Activated CD4-positive, alpha-beta memory T cell treated with anti-CD3 and anti-CD28 coated beads, Interleukin-2, amount 10 ng/mL, durations not matched to agents 7 days and 5 days (primary cell): ENCODE measurements at regions not wholly inside any gene's neighbourhood (a gene's known extent, or its start where the extent isn't known, plus 50 kb on each side); places are given as distances from the start of the nearest gene placed in this dataset.

Experiments
- CTCF ChIA-PET: fragments of 350-600 bp; sonication (Branson Sonifier 250); formaldehyde crosslinking; loops from one replicate; lab custom pipeline; 2021; ENCODE audit warnings: antibody characterized with exemption, inconsistent platforms; lab: Charles Lee
- POLR2A ChIA-PET: fragments of 350-600 bp; sonication (Branson Sonifier 250); formaldehyde crosslinking; loops from one replicate; lab custom pipeline; 2021; ENCODE audit warnings: antibody characterized with exemption; lab: Charles Lee
- DNase-seq: peaks from one replicate; pipeline ENCODE4 v3.0.0-alpha.2; 2020
- H3K27ac Mint-ChIP-seq: one replicate; pipeline ENCODE4 v1.8.0; 2021; ENCODE audit warnings: mild to moderate bottlenecking, mixed read lengths
- H3K27me3 Mint-ChIP-seq: one replicate; pipeline ENCODE4 v1.8.0; 2021; ENCODE audit warnings: mixed read lengths
- H3K36me3 Mint-ChIP-seq: one replicate; pipeline ENCODE4 v1.8.0; 2021; ENCODE audit warnings: low read depth, mixed read lengths
- H3K4me1 Mint-ChIP-seq: one replicate; pipeline ENCODE4 v1.8.0; 2021; ENCODE audit warnings: mixed read lengths
- H3K4me3 Mint-ChIP-seq: one replicate; pipeline ENCODE4 v1.8.0; 2021; ENCODE audit warnings: mild to moderate bottlenecking, mixed read lengths
- H3K9me3 Mint-ChIP-seq: one replicate; pipeline ENCODE4 v1.8.0; 2021; ENCODE audit warnings: mixed read lengths

- no peak for DNase-seq
- no peaks in the 10 kb centered on the region for H3K27me3 Mint-ChIP-seq
- CTCF ChIA-PET, result no interaction called here
- POLR2A ChIA-PET, result no interaction called here
- peaks cover 3% of the 10 kb centered on the region for H3K9me3 Mint-ChIP-seq
- H3K4me3 Mint-ChIP-seq, result no peak overlapping the region
- H3K27ac Mint-ChIP-seq, result no peak overlapping the region
- H3K36me3 Mint-ChIP-seq, result no peaks in the 10 kb centered on the region
- no peaks in the 10 kb centered on the region for H3K4me1 Mint-ChIP-seq
Observed at GRCh38 chr1:208924928-208925327, 658.6 kb upstream of the CAMK1G start.

GRCh38 chr1:208928349-208929010, 655.0 kb upstream of the CAMK1G start:
- Mint-ChIP-seq H3K4me1 (no peaks in the 10 kb centered on the region), H3K9me3 (peaks cover 3% of the 10 kb centered on the region), H3K27me3 (no peaks in the 10 kb centered on the region), H3K4me3 (no peak overlapping the region), H3K27ac (no peak overlapping the region), H3K36me3 (no peaks in the 10 kb centered on the region)
- CTCF ChIA-PET, result no interaction called here
- POLR2A ChIA-PET, result no interaction called here
- no peak for DNase-seq

- POLR2A ChIA-PET, result no interaction called here
Observed at GRCh38 chr1:208929575-208929974, 653.9 kb upstream of the CAMK1G start.

GRCh38 chr1:208931936-208932335, 651.6 kb upstream of the CAMK1G start:
- no peaks in the 10 kb centered on the region for H3K27me3 Mint-ChIP-seq
- peaks cover 3% of the 10 kb centered on the region for H3K9me3 Mint-ChIP-seq
- H3K4me1 Mint-ChIP-seq, result no peaks in the 10 kb centered on the region
- ChIA-PET POLR2A (no interaction called here), CTCF (no interaction called here)
- H3K4me3 Mint-ChIP-seq, result no peak overlapping the region
- H3K36me3 Mint-ChIP-seq, result no peaks in the 10 kb centered on the region
- H3K27ac Mint-ChIP-seq, result no peak overlapping the region
- DNase-seq, result no peak

More at GRCh38 chr1:208929575-208929974, 653.9 kb upstream of the CAMK1G start:
- peaks cover 3% of the 10 kb centered on the region for H3K9me3 Mint-ChIP-seq
- H3K27ac Mint-ChIP-seq, result no peak overlapping the region
- no peaks in the 10 kb centered on the region for H3K27me3 Mint-ChIP-seq
- H3K4me1 Mint-ChIP-seq, result no peaks in the 10 kb centered on the region
- CTCF ChIA-PET, result no interaction called here
- DNase-seq, result no peak
- no peak overlapping the region for H3K4me3 Mint-ChIP-seq
- no peaks in the 10 kb centered on the region for H3K36me3 Mint-ChIP-seq

GRCh38 chr1:208933984-208934525, 649.5 kb upstream of the CAMK1G start:
- POLR2A ChIA-PET, result no interaction called here
- Mint-ChIP-seq H3K9me3 (no peaks in the 10 kb centered on the region), H3K27me3 (no peaks in the 10 kb centered on the region), H3K4me1 (no peaks in the 10 kb centered on the region), H3K27ac (no peak overlapping the region), H3K4me3 (no peak overlapping the region), H3K36me3 (no peaks in the 10 kb centered on the region)
- no peak for DNase-seq
- CTCF ChIA-PET, result no interaction called here

GRCh38 chr1:208934933-208935332, 648.6 kb upstream of the CAMK1G start:
- no peak overlapping the region for H3K4me3 Mint-ChIP-seq

GRCh38 chr1:208935517-208936187, 647.9 kb upstream of the CAMK1G start:
- POLR2A ChIA-PET, result no interaction called here
- Mint-ChIP-seq H3K9me3 (no peaks in the 10 kb centered on the region), H3K27ac (no peak overlapping the region), H3K27me3 (no peaks in the 10 kb centered on the region), H3K36me3 (no peaks in the 10 kb centered on the region), H3K4me1 (no peaks in the 10 kb centered on the region), H3K4me3 (no peak overlapping the region)
- DNase-seq, result no peak
- CTCF ChIA-PET, result no interaction called here

More at GRCh38 chr1:208934933-208935332, 648.6 kb upstream of the CAMK1G start:
- CTCF ChIA-PET, result no interaction called here
- POLR2A ChIA-PET, result no interaction called here
- no peak for DNase-seq
- H3K4me1 Mint-ChIP-seq, result no peaks in the 10 kb centered on the region
- H3K27me3 Mint-ChIP-seq, result no peaks in the 10 kb centered on the region
- H3K27ac Mint-ChIP-seq, result no peak overlapping the region
- no peaks in the 10 kb centered on the region for H3K9me3 Mint-ChIP-seq
- no peaks in the 10 kb centered on the region for H3K36me3 Mint-ChIP-seq

GRCh38 chr1:208939537-208940085, 643.9 kb upstream of the CAMK1G start:
- CTCF ChIA-PET, result no interaction called here
- Mint-ChIP-seq H3K4me3 (no peak overlapping the region), H3K27me3 (no peaks in the 10 kb centered on the region), H3K36me3 (no peaks in the 10 kb centered on the region), H3K27ac (no peak overlapping the region), H3K4me1 (no peaks in the 10 kb centered on the region), H3K9me3 (no peaks in the 10 kb centered on the region)
- no peak for DNase-seq
- POLR2A ChIA-PET, result no interaction called here

GRCh38 chr1:208942394-208943130, 641.0 kb upstream of the CAMK1G start:
- Mint-ChIP-seq H3K27me3 (no peaks in the 10 kb centered on the region), H3K36me3 (no peaks in the 10 kb centered on the region), H3K27ac (no peak overlapping the region), H3K9me3 (no peaks in the 10 kb centered on the region), H3K4me3 (no peak overlapping the region), H3K4me1 (no peaks in the 10 kb centered on the region)
- ChIA-PET CTCF (no interaction called here), POLR2A (no interaction called here)
- DNase-seq, result no peak

- no peak for DNase-seq
- Mint-ChIP-seq H3K4me1 (no peaks in the 10 kb centered on the region), H3K4me3 (no peak overlapping the region), H3K27ac (no peak overlapping the region), H3K27me3 (no peaks in the 10 kb centered on the region), H3K9me3 (no peaks in the 10 kb centered on the region), H3K36me3 (no peaks in the 10 kb centered on the region)
- CTCF ChIA-PET, result no interaction called here
- POLR2A ChIA-PET, result no interaction called here
Observed at GRCh38 chr1:208943291-208943690, 640.2 kb upstream of the CAMK1G start.

GRCh38 chr1:208944981-208945451, 638.5 kb upstream of the CAMK1G start:
- no peak for DNase-seq
- POLR2A ChIA-PET, result no interaction called here
- no peaks in the 10 kb centered on the region for H3K9me3 Mint-ChIP-seq
- no peaks in the 10 kb centered on the region for H3K4me1 Mint-ChIP-seq
- no peak overlapping the region for H3K27ac Mint-ChIP-seq
- CTCF ChIA-PET, result no interaction called here
- no peak overlapping the region for H3K4me3 Mint-ChIP-seq
- H3K27me3 Mint-ChIP-seq, result no peaks in the 10 kb centered on the region
- H3K36me3 Mint-ChIP-seq, result no peaks in the 10 kb centered on the region

GRCh38 chr1:208950206-208950605, 633.3 kb upstream of the CAMK1G start:
- Mint-ChIP-seq H3K9me3 (no peaks in the 10 kb centered on the region), H3K36me3 (no peaks in the 10 kb centered on the region), H3K4me1 (no peaks in the 10 kb centered on the region), H3K27me3 (no peaks in the 10 kb centered on the region), H3K4me3 (no peak overlapping the region), H3K27ac (no peak overlapping the region)
- DNase-seq, result no peak
- ChIA-PET CTCF (no interaction called here), POLR2A (no interaction called here)

GRCh38 chr1:208951026-208951525, 632.4 kb upstream of the CAMK1G start:
- no peak for DNase-seq
- ChIA-PET CTCF (no interaction called here), POLR2A (no interaction called here)
- Mint-ChIP-seq H3K9me3 (no peaks in the 10 kb centered on the region), H3K4me1 (no peaks in the 10 kb centered on the region), H3K27me3 (no peaks in the 10 kb centered on the region), H3K4me3 (no peak overlapping the region), H3K27ac (no peak overlapping the region), H3K36me3 (no peaks in the 10 kb centered on the region)
